Activated CD4-positive, alpha-beta T cell treated with anti-CD3 and anti-CD28 coated beads for 48 hours (primary cell): ENCODE measurements at regions not wholly inside any gene's neighbourhood (a gene's known extent, or its start where the extent isn't known, plus 50 kb on each side); places are given as distances from the start of the nearest gene placed in this dataset.

ENCODE experiments used
- DNase-seq: peaks from one replicate; pipeline ENCODE4 v3.0.0-alpha.2; 2020

GRCh38 chr4:140316799-140317198, 56.6 kb upstream of the SCOC start:
- no peak for DNase-seq

GRCh38 chr4:140315970-140316369, 57.5 kb upstream of the SCOC start:
- DNase-seq: no peak

- DNase-seq: no peak
These were observed 58.0 kb upstream of the SCOC start for GRCh38 chr4:140315438-140315837.

- no peak for DNase-seq
These were observed 58.4 kb upstream of the SCOC start for GRCh38 chr4:140315019-140315418.

- DNase-seq: no peak
These were observed 61.3 kb upstream of the SCOC start for GRCh38 chr4:140312100-140312499.

GRCh38 chr4:140311257-140311835, 62.1 kb upstream of the SCOC start:
- DNase-seq: no peak

- no peak for DNase-seq
These were observed 64.1 kb upstream of the SCOC start for GRCh38 chr4:140309124-140309870.

GRCh38 chr4:140308366-140309123, 64.9 kb upstream of the SCOC start:
- DNase-seq: no peak

- DNase-seq: no peak
These were observed 68.4 kb upstream of the SCOC start for GRCh38 chr4:140305053-140305452.

- DNase-seq: no peak
These were observed 69.1 kb upstream of the SCOC start for GRCh38 chr4:140304346-140304745.

- no peak for DNase-seq
These were observed 71.1 kb upstream of the SCOC start for GRCh38 chr4:140302151-140302859.

- peak; percentile 21 for DNase-seq
These were observed 73.0 kb upstream of the SCOC start for GRCh38 chr4:140300271-140300970.

GRCh38 chr4:140298001-140298400, 75.4 kb upstream of the SCOC start:
- DNase-seq: no peak

GRCh38 chr4:140297221-140297570, 76.2 kb upstream of the SCOC start:
- no peak for DNase-seq

GRCh38 chr4:140296335-140297220, 76.9 kb upstream of the SCOC start:
- no peak for DNase-seq

- no peak for DNase-seq
These were observed 79.5 kb upstream of the SCOC start for GRCh38 chr4:140293979-140294378.

- no peak for DNase-seq
These were observed 82.2 kb upstream of the SCOC start for GRCh38 chr4:140291259-140291658.

GRCh38 chr4:140289486-140289885, 84.0 kb upstream of the SCOC start:
- DNase-seq: no peak

- no peak for DNase-seq
These were observed 87.0 kb upstream of the SCOC start for GRCh38 chr4:140286456-140286855.

- DNase-seq: no peak
These were observed 89.0 kb upstream of the SCOC start for GRCh38 chr4:140284456-140284855.

- DNase-seq: no peak
These were observed 91.5 kb upstream of the SCOC start for GRCh38 chr4:140281828-140282552.
